GM21423 (cell line): ENCODE measurements at regions not wholly inside any gene's neighbourhood (a gene's known extent, or its start where the extent isn't known, plus 50 kb on each side); places are given as distances from the start of the nearest gene placed in this dataset.
"Not testable (repeated sequence)": the region's sequence is repeated elsewhere in the genome, so short reads cannot be mapped to it uniquely, and the experiment has no call there.

Experiments used
- ATAC-seq: cut with Tn5 transposase; IDR thresholded peaks from one replicate; pipeline ENCODE4 v1.9.1; 2021; ENCODE audit warnings: mild to moderate bottlenecking, moderate library complexity; ENCODE audit not compliant: unreplicated experiment

GRCh38 chr3:17812328-17812727, 69.9 kb upstream of the TBC1D5 start:
- ATAC-seq = not testable (repeated sequence)

GRCh38 chr3:17811646-17812045, 69.2 kb upstream of the TBC1D5 start:
- no peak for ATAC-seq

DNA sequence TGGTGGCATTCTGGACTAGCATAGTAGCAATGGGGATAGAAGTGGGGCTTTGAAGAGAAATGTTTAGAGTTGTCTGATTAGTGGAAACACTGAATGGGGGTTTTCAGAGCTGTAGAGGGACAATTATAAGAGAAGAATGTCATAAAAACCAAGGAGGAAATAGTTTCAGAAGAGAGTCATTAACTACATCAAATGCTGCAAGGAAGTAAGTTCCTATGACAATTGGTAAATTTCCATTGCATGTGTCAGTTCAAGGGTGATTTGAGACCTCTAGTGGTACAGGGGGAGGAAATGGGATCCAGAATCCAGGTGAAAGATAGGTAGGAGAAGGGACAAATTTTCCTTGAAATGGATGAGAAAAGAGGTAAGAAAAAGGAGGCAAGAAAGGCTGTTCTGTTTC, 68.3 kb upstream of the TBC1D5 start:
- ATAC-seq = no peak

- ATAC-seq = no peak
Observed at GRCh38 chr3:17808994-17809393, 66.6 kb upstream of the TBC1D5 start.

DNA sequence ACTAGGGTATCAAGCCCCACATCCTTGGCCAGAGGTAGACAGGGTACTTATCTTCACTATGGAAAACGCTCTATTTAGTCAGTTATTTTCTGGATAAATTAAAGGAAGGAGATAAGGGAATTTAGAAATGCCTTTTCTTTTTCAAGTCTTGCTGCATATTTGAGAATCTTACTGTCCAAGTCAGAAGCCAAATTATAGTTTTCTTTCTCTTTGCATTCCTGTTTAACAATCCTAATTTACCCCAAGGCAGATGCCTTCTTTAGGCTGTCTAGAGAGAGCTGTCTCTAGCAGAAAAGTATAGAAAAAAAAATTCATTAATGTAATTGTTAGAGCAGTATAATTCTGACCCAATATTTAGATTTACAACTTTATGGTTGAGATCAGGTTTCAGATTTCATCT, 64.4 kb upstream of the TBC1D5 start:
- ATAC-seq = no peak

DNA sequence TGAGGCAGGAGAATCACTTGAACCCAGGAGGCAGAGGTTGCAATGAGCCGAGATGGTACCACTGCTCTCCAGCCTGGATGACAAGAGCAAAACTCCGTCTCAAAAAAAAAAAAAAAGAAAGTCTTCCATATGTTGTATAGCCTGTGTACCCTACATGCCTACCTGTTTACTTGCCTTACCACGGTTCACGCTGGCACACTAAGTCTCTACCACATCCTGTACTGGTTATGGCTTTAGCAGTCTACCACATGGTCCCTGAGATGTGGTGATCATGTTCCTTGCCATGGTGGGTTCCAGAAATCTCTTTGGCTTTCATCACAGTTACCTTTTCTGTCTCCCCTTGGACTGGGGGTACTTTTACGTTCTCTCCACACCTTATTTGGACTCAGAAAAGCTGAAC, 63.8 kb upstream of the TBC1D5 start:
- ATAC-seq = no peak

DNA sequence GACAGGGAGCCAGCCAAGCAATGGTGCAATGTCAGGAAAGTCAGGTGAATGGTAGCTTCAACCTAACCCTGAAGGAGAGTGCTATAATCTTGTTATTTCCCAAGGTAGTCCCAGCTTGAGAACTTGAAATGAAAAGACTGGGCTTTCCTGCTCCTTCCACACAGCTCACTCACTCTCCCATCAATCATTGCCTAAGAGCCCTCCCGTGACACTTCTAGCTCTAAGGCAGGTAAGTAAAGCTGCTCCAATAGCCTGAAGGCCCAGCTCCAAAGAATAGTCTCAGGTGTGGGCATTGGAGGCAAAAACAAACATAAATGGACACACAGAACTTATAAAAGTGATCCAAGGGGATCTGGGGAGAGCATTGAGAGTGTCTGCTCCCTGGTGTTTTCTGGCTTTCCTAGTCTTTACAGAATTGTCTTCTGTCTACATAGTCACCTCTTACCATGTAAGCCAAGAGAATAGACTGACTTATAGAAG, 63.1 kb upstream of the TBC1D5 start:
- ATAC-seq = no peak

- no peak for ATAC-seq
Observed at GRCh38 chr3:17802950-17803349, 60.5 kb upstream of the TBC1D5 start.

- ATAC-seq = no peak
Observed at GRCh38 chr3:17801131-17801530, 58.7 kb upstream of the TBC1D5 start.

DNA sequence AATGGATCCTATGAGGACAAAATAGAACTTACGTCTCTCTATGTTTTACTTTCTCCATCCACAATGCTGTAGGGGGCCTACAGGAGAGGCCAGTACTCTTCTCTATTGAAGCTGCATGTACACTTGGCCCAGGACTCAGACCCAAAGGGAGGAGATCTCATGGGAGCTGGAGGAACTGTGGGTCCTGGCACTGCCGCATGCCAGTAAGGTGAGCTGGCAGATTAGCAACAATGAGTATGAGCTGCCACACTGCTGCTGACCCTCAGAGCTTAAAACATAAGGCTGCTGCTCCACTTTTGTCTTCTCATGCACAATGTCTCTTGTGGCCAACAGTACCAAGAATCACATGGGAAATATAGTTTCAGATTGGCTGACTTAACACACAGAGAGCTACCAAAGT, 57.8 kb upstream of the TBC1D5 start:
- ATAC-seq = no peak

- ATAC-seq = no peak
Observed at GRCh38 chr3:17799312-17799711, 56.9 kb upstream of the TBC1D5 start.

DNA sequence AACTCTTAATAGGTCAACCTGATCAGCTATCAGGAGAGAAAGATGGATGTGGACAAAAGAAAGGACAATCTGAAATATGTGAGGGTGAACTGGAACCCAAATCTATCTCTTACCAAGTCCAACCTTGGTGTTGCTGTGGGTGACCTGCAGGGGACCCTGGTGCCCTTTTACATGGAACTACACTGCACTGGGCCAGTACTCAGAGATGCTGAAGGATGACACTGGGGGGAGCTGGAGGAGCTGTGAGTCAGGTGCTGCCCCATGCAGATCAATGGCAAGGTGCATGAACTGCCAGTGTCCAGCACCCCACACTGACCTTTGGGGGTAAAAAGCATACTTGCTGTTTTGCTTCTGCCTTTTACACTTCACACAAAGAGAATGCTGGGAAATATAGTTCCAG, 55.6 kb upstream of the TBC1D5 start:
- ATAC-seq = no peak

DNA sequence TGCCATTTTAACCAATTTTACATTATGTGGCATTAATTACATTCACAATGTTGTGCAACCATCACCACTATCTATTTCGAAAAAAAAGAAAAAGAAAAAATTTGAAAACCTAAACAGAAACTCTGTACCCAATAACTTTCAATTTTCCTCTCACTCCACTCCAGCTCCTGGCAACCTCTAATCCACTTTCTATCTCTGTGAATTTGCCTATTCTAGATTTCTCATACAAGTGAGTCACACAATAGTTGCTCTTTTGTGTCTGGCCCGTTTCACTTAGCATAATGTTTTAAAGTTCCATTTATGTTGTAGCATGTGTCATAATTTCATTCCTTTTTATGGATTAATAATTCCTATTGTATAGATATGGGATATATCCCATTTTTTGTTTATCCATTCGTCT, 53.3 kb upstream of the TBC1D5 start:
- ATAC-seq = no peak

GRCh38 chr3:17795280-17795679, 52.8 kb upstream of the TBC1D5 start:
- ATAC-seq = no peak

- ATAC-seq = no peak
Observed at GRCh38 chr3:17793542-17794195, 51.2 kb upstream of the TBC1D5 start.
